Prostate gland (tissue), 2 donors: ENCODE measurements at regions not wholly inside any gene's neighbourhood (a gene's known extent, or its start where the extent isn't known, plus 50 kb on each side); places are given as distances from the start of the nearest gene placed in this dataset.

ENCODE experiments used
- POLR2A ChIP-seq: fragments of 450-650 bp; IDR thresholded peaks from one replicate; pipeline ENCODE4 v1.6.1; 2016; ENCODE audit warnings: antibody characterized with exemption, mild to moderate bottlenecking
- TF ChIP-seq, protein P1 (sequence below), 4 experiments: fragments of 200-600 bp in 2 of 4; fragments of 450-650 bp in 2 of 4; sonication (generic) in 2 of 4; IDR thresholded peaks; 1 replicate in 3 of 4; 2 replicates in 1 of 4; pipeline ENCODE4 v1.5.1; 2016 to 2019; ENCODE audit warnings: antibody characterized with exemption in 4 of 4, mild to moderate bottlenecking in 2 of 4, moderate library complexity in 2 of 4

DNA sequence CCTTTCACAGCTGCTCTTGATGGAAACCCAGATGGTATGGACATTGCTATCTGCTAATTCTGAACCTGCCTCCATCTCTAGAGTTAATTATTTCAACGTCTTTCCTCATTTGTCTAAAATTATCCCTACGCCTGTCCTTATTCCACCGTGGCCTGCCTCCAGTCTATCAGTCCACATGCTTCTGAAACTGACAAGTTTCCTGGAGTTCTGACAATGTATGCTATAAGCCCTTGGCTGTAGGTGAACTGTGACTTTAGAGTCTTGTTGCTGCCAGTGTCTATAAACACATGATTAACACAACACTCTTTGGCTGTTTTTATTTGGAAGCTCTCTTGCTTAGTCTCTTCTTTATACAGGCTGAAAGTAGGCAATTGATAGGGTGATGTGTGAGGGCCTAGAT is 1052.9 kb downstream of the TMTC2 start:
- TF ChIP-seq, protein P1, sequence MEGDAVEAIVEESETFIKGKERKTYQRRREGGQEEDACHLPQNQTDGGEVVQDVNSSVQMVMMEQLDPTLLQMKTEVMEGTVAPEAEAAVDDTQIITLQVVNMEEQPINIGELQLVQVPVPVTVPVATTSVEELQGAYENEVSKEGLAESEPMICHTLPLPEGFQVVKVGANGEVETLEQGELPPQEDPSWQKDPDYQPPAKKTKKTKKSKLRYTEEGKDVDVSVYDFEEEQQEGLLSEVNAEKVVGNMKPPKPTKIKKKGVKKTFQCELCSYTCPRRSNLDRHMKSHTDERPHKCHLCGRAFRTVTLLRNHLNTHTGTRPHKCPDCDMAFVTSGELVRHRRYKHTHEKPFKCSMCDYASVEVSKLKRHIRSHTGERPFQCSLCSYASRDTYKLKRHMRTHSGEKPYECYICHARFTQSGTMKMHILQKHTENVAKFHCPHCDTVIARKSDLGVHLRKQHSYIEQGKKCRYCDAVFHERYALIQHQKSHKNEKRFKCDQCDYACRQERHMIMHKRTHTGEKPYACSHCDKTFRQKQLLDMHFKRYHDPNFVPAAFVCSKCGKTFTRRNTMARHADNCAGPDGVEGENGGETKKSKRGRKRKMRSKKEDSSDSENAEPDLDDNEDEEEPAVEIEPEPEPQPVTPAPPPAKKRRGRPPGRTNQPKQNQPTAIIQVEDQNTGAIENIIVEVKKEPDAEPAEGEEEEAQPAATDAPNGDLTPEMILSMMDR (IDR thresholded peaks at IDR 0.05) = no peak
- no peak for TF ChIP-seq POLR2A
